Left ventricle myocardium inferior (tissue), 1 donor: ENCODE measurements at regions not wholly inside any gene's neighbourhood (a gene's known extent, or its start where the extent isn't known, plus 50 kb on each side); places are given as distances from the start of the nearest gene placed in this dataset.
A peak's percentile ranks its signal among the peaks of the same experiment; 100 is the strongest.

Experiments used
- DNase-seq: peaks from one replicate; pipeline ENCODE4 v3.0.0-alpha.2; 2020
- H3K27ac ChIP-seq: fragments of 200-600 bp; replicated peaks from 2 replicates; pipeline ENCODE4 v1.8.0; 2021
- H3K27me3 ChIP-seq: fragments of 200-600 bp; 2 replicates; pipeline ENCODE4 v1.8.0; 2021; ENCODE audit warnings: low read depth
- H3K36me3 ChIP-seq: fragments of 200-600 bp; 2 replicates; pipeline ENCODE4 v1.8.0; 2021
- H3K4me1 ChIP-seq: fragments of 200-600 bp; 2 replicates; pipeline ENCODE4 v1.8.0; 2021
- H3K4me3 ChIP-seq: fragments of 200-600 bp; 2 replicates; pipeline ENCODE4 v1.8.0; 2021; ENCODE audit warnings: mild to moderate bottlenecking, moderate library complexity
- H3K9me3 ChIP-seq: fragments of 200-600 bp; replicated peaks from 2 replicates; pipeline ENCODE4 v1.8.0; 2021
- CTCF ChIP-seq: fragments of 200-600 bp; IDR thresholded peaks from 2 replicates; pipeline ENCODE4 v1.8.0; 2021; ENCODE audit warnings: antibody characterized with exemption, mild to moderate bottlenecking, borderline replicate concordance
- intact Hi-C: fragments of 100-400 bp; cut with micrococcal nuclease; formaldehyde crosslinking; loops from one replicate; pipeline ENCODE4 v1.11.0; 2022
- donor health status: DM: no; HTN: yes; CAD: no; lungs with severe emphysema.

- H3K4me3 ChIP-seq = no peak overlapping the region
- DNase-seq = no peak
- no peaks in the 10 kb centered on the region for H3K9me3 ChIP-seq
- H3K27ac ChIP-seq = no peak overlapping the region
- no peak for TF ChIP-seq CTCF
- peaks cover 15% of the 10 kb centered on the region for H3K4me1 ChIP-seq
- no peaks in the 10 kb centered on the region for H3K27me3 ChIP-seq
- intact Hi-C loops = no loop called here
- no peaks in the 10 kb centered on the region for H3K36me3 ChIP-seq
Observed at GRCh38 chr5:172542651-172543131, 88.4 kb upstream of the SH3PXD2B start.

- Histone ChIP-seq H3K4me3 (no peak overlapping the region), H3K27ac (no peak overlapping the region), H3K36me3 (no peaks in the 10 kb centered on the region), H3K27me3 (no peaks in the 10 kb centered on the region), H3K4me1 (peaks cover 15% of the 10 kb centered on the region), H3K9me3 (peaks cover 4% of the 10 kb centered on the region)
- no peak for TF ChIP-seq CTCF
- intact Hi-C loops = no loop called here
- no peak for DNase-seq
Observed at GRCh38 chr5:172541773-172542136, 87.4 kb upstream of the SH3PXD2B start.

DNA sequence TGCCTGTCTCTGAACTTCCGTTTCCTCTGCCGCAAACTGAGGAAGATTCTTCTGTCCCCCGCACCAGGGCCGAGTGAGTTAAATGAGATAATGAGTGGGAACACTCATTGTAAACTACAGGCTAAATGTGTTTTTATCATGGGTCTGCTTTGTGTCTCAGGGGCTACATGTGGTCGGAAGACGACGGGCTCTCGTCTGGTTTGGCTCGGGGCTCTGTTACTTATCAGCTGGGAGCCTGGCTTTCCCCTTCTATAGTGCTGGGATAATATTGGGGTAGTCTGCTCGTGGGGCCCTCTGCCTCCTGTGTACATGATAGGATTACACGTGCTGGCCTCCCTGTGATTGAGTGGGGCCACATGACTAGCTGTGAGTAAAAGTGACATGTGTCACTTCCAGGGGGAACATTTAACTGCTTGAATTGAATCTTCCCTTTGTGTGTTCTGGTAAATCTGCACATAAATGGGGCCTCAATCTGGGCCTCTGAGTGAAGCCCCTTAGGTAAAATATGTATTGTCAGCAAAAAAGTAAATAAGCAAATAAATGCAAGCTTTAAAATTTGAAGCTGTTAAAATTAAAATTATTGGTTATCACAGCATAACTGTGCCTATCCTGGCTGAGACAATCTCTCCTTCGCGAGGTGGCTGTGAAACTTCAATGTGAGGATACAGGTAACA lies 86.9 kb upstream of the SH3PXD2B start:
- TF ChIP-seq CTCF = no peak
- intact Hi-C loops = no loop called here
- H3K27me3 ChIP-seq = no peaks in the 10 kb centered on the region
- H3K9me3 ChIP-seq = peaks cover 5% of the 10 kb centered on the region
- DNase-seq = no peak
- no peaks in the 10 kb centered on the region for H3K36me3 ChIP-seq
- no peak overlapping the region for H3K4me3 ChIP-seq
- H3K4me1 ChIP-seq = peaks cover 15% of the 10 kb centered on the region
- no peak overlapping the region for H3K27ac ChIP-seq

GRCh38 chr5:172540099-172540870 lies 86.0 kb upstream of the SH3PXD2B start:
- Histone ChIP-seq H3K27me3 (no peaks in the 10 kb centered on the region), H3K27ac (no peak overlapping the region), H3K4me1 (peaks cover 15% of the 10 kb centered on the region), H3K36me3 (no peaks in the 10 kb centered on the region), H3K9me3 (peaks cover 5% of the 10 kb centered on the region), H3K4me3 (no peak overlapping the region)
- no peak for TF ChIP-seq CTCF
- intact Hi-C loops = no loop called here
- no peak for DNase-seq

GRCh38 chr5:172535108-172535445 lies 80.8 kb upstream of the SH3PXD2B start:
- no peak for DNase-seq
- no peak for TF ChIP-seq CTCF
- Histone ChIP-seq H3K27me3 (no peaks in the 10 kb centered on the region), H3K4me3 (no peak overlapping the region), H3K36me3 (no peaks in the 10 kb centered on the region), H3K4me1 (peaks cover 42% of the 10 kb centered on the region), H3K27ac (peak overlapping the region; percentile 88), H3K9me3 (peaks cover 5% of the 10 kb centered on the region)
- intact Hi-C loops = no loop called here
